ENCODE measurements at regions not wholly inside any gene's neighbourhood (a gene's known extent, or its start where the extent isn't known, plus 50 kb on each side); places are given as distances from the start of the nearest gene placed in this dataset.

- TF ChIP-seq CTCF (IDR thresholded peaks at IDR 0.05; ENCODE audit: low read depth, low read length) (no peak), EZH2phosphoT487 (IDR thresholded peaks at IDR 0.05; ENCODE audit: low read depth) (no peak)
Observed at GRCh38 chr9:2479056-2479565, 142.5 kb upstream of the VLDLR start.

Measured in OCI-LY3 (cell line).